OCI-LY7 (cell line): ENCODE measurements at regions not wholly inside any gene's neighbourhood (a gene's known extent, or its start where the extent isn't known, plus 50 kb on each side); places are given as distances from the start of the nearest gene placed in this dataset.

Experiments used
- BruUV-seq: library from RNA; stranded (reverse); fragments of 400-500 nt; replicated peaks from 2 replicates; lab custom pipeline; 2021; lab: Mats Ljungman, UMichigan
- CTCF ChIA-PET: fragments of 300-600 bp; sonication (Branson Sonifier 250); formaldehyde crosslinking; loops from one replicate; lab custom pipeline; 2022; ENCODE audit warnings: antibody characterized with exemption; ENCODE audit not compliant: unreplicated experiment; lab: Charles Lee
- POLR2A ChIA-PET: fragments of 300-600 bp; sonication (Branson Sonifier 250); formaldehyde crosslinking; loops from one replicate; lab custom pipeline; 2022; ENCODE audit warnings: antibody characterized with exemption; lab: Charles Lee
- DNase-seq: peaks from one replicate; pipeline ENCODE4 v3.0.0-alpha.2; 2015; ENCODE audit warnings: low spot score
- H2AFZ ChIP-seq: fragments of 200-600 bp; sonication (generic), shearing (Covaris generic); 2 replicates; pipeline ENCODE4 v1.6.1; 2014; ENCODE audit warnings: mild to moderate bottlenecking, antibody characterized with exemption, low read length, moderate library complexity
- H3K27ac ChIP-seq: fragments of 200-600 bp; sonication (generic); 2 replicates; pipeline ENCODE4 v1.5.1; 2014; ENCODE audit warnings: mixed run types, low read depth, mild to moderate bottlenecking, moderate library complexity, low read length, inconsistent platforms; ENCODE audit not compliant: poor library complexity, severe bottlenecking
- H3K36me3 ChIP-seq: fragments of 200-600 bp; sonication (generic); 2 replicates; pipeline ENCODE4 v1.6.1; 2014; ENCODE audit warnings: mild to moderate bottlenecking, antibody characterized with exemption, low read length, moderate library complexity, mixed read lengths; ENCODE audit not compliant: insufficient read depth
- H3K4me1 ChIP-seq: fragments of 200-600 bp; sonication (generic); 2 replicates; pipeline ENCODE4 v1.5.1; 2014; ENCODE audit warnings: mild to moderate bottlenecking, low read length; ENCODE audit not compliant: insufficient read depth, poor library complexity, severe bottlenecking
- H3K4me2 ChIP-seq: fragments of 200-600 bp; sonication (generic); 2 replicates; pipeline ENCODE4 v1.6.1; 2014; ENCODE audit warnings: mild to moderate bottlenecking, low read length
- H3K4me3 ChIP-seq: fragments of 200-600 bp; sonication (generic); 2 replicates; pipeline ENCODE4 v1.5.1; 2014; ENCODE audit warnings: mild to moderate bottlenecking, low read depth, low read length; ENCODE audit not compliant: poor library complexity, severe bottlenecking
- H3K79me2 ChIP-seq: fragments of 200-600 bp; sonication (generic); 2 replicates; pipeline ENCODE4 v1.6.1; 2016; ENCODE audit warnings: low read depth, mild to moderate bottlenecking, low read length, moderate library complexity, mixed read lengths; ENCODE audit not compliant: insufficient read depth
- H3K9me2 ChIP-seq: fragments of 200-600 bp; sonication (generic); 2 replicates; pipeline ENCODE4 v1.6.1; 2016; ENCODE audit warnings: mild to moderate bottlenecking, low read length, mixed read lengths; ENCODE audit not compliant: insufficient read depth
- H3K9me3 ChIP-seq: fragments of 200-600 bp; sonication (generic); 2 replicates; pipeline ENCODE4 v1.6.1; 2014; ENCODE audit warnings: mild to moderate bottlenecking, mixed run types, low read length, mixed read lengths
- H4K20me1 ChIP-seq: fragments of 200-600 bp; sonication (generic); 2 replicates; pipeline ENCODE4 v1.6.1; 2014; ENCODE audit warnings: mild to moderate bottlenecking, antibody characterized with exemption, low read length, moderate library complexity, mixed read lengths; ENCODE audit not compliant: insufficient read depth
- CTCF ChIP-seq: fragments of 200-600 bp; sonication (generic); conservative IDR thresholded peaks from 2 replicates; pipeline ENCODE4 v1.5.1; 2014; ENCODE audit warnings: mild to moderate bottlenecking, antibody characterized with exemption, low read length, moderate library complexity, mixed read lengths
- EZH2phosphoT487 ChIP-seq: fragments of 200-600 bp; sonication (generic); IDR thresholded peaks from 2 replicates; pipeline ENCODE4 v1.6.1; 2018; ENCODE audit warnings: low read depth, borderline replicate concordance, mild to moderate bottlenecking, mixed run types, antibody characterized with exemption, low read length, moderate library complexity, mixed read lengths
- intact Hi-C: fragments of 100-400 bp; cut with micrococcal nuclease; formaldehyde crosslinking; loops from one replicate; pipeline ENCODE4 v1.10.0; 2022; ENCODE audit not compliant: unreplicated experiment

- H3K4me2 ChIP-seq, result no peak overlapping the region
- POLR2A ChIA-PET, result no interaction called here
- no peaks in the 10 kb centered on the region for H3K36me3 ChIP-seq
- no peak overlapping the region for H2AFZ ChIP-seq
- no peak overlapping the region for H3K4me3 ChIP-seq
- H3K9me3 ChIP-seq, result no peaks in the 10 kb centered on the region
- H3K9me2 ChIP-seq, result no peaks in the 10 kb centered on the region
- DNase-seq, result no peak
- no peak overlapping the region for H3K27ac ChIP-seq
- no TSS peak for BruUV-seq
- CTCF ChIA-PET, result no interaction called here
- H3K79me2 ChIP-seq, result no peaks in the 10 kb centered on the region
- no peaks in the 10 kb centered on the region for H4K20me1 ChIP-seq
- intact Hi-C loops, result no loop called here
- no peaks in the 10 kb centered on the region for H3K4me1 ChIP-seq
- TF ChIP-seq EZH2phosphoT487 (no peak), CTCF (no peak)
These were observed 226.4 kb downstream of the BAMBI start for GRCh38 chr10:28903736-28904135.

GRCh38 chr10:28905371-28905770, 228.1 kb downstream of the BAMBI start:
- no TSS peak for BruUV-seq
- DNase-seq, result no peak
- H3K4me3 ChIP-seq, result no peak overlapping the region
- H3K9me3 ChIP-seq, result no peaks in the 10 kb centered on the region
- H3K4me2 ChIP-seq, result no peak overlapping the region
- H3K9me2 ChIP-seq, result no peaks in the 10 kb centered on the region
- TF ChIP-seq CTCF, result no peak
- TF ChIP-seq EZH2phosphoT487, result no peak
- no peaks in the 10 kb centered on the region for H3K36me3 ChIP-seq
- no peaks in the 10 kb centered on the region for H4K20me1 ChIP-seq
- no peak overlapping the region for H3K27ac ChIP-seq
- no peak overlapping the region for H2AFZ ChIP-seq
- CTCF ChIA-PET, result no interaction called here
- no peaks in the 10 kb centered on the region for H3K79me2 ChIP-seq
- POLR2A ChIA-PET, result no interaction called here
- no peaks in the 10 kb centered on the region for H3K4me1 ChIP-seq
- intact Hi-C loops, result no loop called here

- BruUV-seq, result no TSS peak
These were observed 228.7 kb downstream of the BAMBI start for GRCh38 chr10:28906011-28906411.

More at GRCh38 chr10:28906011-28906411, 228.7 kb downstream of the BAMBI start:
- Histone ChIP-seq H4K20me1 (no peaks in the 10 kb centered on the region), H3K27ac (no peak overlapping the region), H3K4me1 (no peaks in the 10 kb centered on the region), H2AFZ (no peak overlapping the region), H3K9me2 (no peaks in the 10 kb centered on the region), H3K79me2 (no peaks in the 10 kb centered on the region), H3K36me3 (no peaks in the 10 kb centered on the region), H3K4me2 (no peak overlapping the region), H3K9me3 (no peaks in the 10 kb centered on the region), H3K4me3 (no peak overlapping the region)
- CTCF ChIA-PET, result no interaction called here
- POLR2A ChIA-PET, result no interaction called here
- TF ChIP-seq EZH2phosphoT487 (no peak), CTCF (no peak)
- intact Hi-C loops, result no loop called here
- no peak for DNase-seq
